ENCODE measurements at regions not wholly inside any gene's neighbourhood (a gene's known extent, or its start where the extent isn't known, plus 50 kb on each side); places are given as distances from the start of the nearest gene placed in this dataset.

DNA sequence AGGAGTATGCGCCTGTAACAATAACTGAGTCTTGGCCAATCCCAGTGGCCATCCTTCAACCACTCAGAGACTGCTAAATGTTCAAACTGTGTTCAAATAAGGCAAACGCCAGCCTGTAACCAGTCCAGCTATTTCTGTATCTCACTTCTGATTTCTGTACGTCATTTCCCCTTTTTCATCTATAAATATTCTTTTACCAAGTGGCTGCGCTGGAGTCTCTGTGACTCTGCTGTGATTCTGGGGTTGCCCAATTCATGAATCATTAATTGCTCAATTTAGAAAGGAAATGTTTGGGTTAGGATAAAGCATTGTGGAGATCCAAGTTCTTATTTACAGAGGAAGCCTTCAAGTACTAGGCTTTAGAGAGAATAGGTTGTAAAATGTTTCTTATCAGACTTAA is 89.8 kb upstream of the UST start:
- H3K4me1 Mint-ChIP-seq, result peaks cover 19% of the 10 kb centered on the region
- H3K36me3 Mint-ChIP-seq (ENCODE audit: low read depth), result no peaks in the 10 kb centered on the region
- peak overlapping the region; percentile 47 for H3K4me3 Mint-ChIP-seq
- H3K9me3 Mint-ChIP-seq, result peaks cover 21% of the 10 kb centered on the region
- DNase-seq (no peak), ATAC-seq (ENCODE audit: low read depth) (peak; percentile 93)
- H3K27ac Mint-ChIP-seq, result peak overlapping the region; percentile 86
- H3K27me3 Mint-ChIP-seq, result no peaks in the 10 kb centered on the region
- TF ChIP-seq, protein P1, sequence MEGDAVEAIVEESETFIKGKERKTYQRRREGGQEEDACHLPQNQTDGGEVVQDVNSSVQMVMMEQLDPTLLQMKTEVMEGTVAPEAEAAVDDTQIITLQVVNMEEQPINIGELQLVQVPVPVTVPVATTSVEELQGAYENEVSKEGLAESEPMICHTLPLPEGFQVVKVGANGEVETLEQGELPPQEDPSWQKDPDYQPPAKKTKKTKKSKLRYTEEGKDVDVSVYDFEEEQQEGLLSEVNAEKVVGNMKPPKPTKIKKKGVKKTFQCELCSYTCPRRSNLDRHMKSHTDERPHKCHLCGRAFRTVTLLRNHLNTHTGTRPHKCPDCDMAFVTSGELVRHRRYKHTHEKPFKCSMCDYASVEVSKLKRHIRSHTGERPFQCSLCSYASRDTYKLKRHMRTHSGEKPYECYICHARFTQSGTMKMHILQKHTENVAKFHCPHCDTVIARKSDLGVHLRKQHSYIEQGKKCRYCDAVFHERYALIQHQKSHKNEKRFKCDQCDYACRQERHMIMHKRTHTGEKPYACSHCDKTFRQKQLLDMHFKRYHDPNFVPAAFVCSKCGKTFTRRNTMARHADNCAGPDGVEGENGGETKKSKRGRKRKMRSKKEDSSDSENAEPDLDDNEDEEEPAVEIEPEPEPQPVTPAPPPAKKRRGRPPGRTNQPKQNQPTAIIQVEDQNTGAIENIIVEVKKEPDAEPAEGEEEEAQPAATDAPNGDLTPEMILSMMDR (IDR thresholded peaks at IDR 0.05), result no peak
- intact Hi-C loops (cut with micrococcal nuclease), result loop anchor here (1.0 to 5.0 kb wide), 4 partner anchors 12 to 80 kb away; no protein-coding TSS in a partner anchor
- ChIA-PET CTCF (no interaction called here), POLR2A (interaction anchor here (0.6 kb wide), 3 partner anchors 12 to 37 kb away, joined by 3 to 6 read pairs (median 3); no protein-coding TSS in a partner anchor)

DNA sequence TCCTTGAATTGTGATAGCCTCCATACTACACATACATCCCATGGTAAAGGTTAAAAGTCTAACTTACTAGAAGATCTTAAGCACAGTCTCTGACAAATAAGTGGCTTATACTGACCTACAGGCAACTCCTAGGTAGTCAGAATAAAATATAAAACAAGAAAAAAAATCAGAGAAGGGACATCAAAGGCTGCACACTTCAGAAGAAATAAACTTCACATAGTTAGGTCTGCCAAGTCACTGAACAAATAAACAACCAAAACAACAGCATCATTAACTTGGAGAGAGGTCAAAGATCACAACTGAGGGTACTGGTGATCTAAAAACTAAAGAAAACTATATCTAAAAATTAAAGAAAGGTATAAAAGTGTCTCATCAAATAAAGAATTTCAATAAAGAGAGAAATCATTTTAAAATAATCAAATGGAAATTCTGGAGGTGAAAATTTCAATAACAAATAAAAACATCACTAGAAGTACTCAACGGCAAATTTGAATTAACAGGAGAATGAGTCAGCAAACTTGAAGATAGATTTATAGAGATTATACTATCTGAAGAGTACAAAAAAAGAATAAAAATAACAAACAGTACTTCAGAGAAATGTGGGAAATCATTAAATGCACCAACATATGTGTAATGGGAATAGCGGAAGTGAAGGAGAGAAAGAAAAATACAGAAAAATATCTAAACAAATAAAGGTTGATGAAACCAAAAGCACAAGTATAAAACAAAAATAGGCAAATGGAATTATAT is 88.0 kb upstream of the UST start:
- Mint-ChIP-seq H3K4me3 (no peak overlapping the region), H3K36me3 (ENCODE audit: low read depth) (no peaks in the 10 kb centered on the region), H3K4me1 (peaks cover 26% of the 10 kb centered on the region), H3K27ac (no peak overlapping the region), H3K27me3 (no peaks in the 10 kb centered on the region), H3K9me3 (peaks cover 21% of the 10 kb centered on the region)
- ChIA-PET POLR2A (interaction anchor here (1.0 kb wide), 1 partner anchor 10 kb away, joined by 3 read pairs; no protein-coding TSS in a partner anchor), CTCF (no interaction called here)
- intact Hi-C loops (cut with micrococcal nuclease), result loop anchor here (5.0 kb wide), 2 partner anchors 33 to 82 kb away; no protein-coding TSS in a partner anchor
- TF ChIP-seq, protein P1 (IDR thresholded peaks at IDR 0.05), result no peak
- ATAC-seq (ENCODE audit: low read depth) (no peak), DNase-seq (no peak)

DNA sequence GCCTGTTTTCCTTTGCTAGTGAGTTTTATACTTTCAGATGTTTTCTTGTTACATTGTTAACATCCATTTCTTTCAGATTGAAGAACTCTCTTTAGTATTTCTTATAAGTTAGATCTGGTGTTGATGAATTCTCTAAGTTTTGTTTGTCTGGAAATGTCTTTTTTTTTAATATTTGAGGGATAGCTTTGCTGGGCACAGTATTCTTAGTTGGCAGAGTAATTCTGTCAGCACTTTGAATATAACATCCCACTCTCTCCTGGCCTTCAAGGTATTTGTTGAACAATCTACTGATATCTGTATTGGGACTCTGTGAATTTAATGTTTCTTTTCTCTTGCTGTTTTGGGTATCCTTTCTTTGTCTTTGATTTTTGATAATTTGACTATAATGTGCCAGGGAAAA is 79.4 kb upstream of the UST start:
- intact Hi-C loops (cut with micrococcal nuclease), result no loop called here
- H3K4me3 Mint-ChIP-seq, result no peak overlapping the region
- TF ChIP-seq, protein P1 (IDR thresholded peaks at IDR 0.05), result no peak
- ChIA-PET CTCF (no interaction called here), POLR2A (no interaction called here)
- no peaks in the 10 kb centered on the region for H3K27me3 Mint-ChIP-seq
- DNase-seq (no peak), ATAC-seq (ENCODE audit: low read depth) (no peak)
- H3K36me3 Mint-ChIP-seq (ENCODE audit: low read depth), result peaks cover 11% of the 10 kb centered on the region
- no peak overlapping the region for H3K27ac Mint-ChIP-seq
- peaks cover 32% of the 10 kb centered on the region for H3K4me1 Mint-ChIP-seq
- peaks cover 36% of the 10 kb centered on the region for H3K9me3 Mint-ChIP-seq

DNA sequence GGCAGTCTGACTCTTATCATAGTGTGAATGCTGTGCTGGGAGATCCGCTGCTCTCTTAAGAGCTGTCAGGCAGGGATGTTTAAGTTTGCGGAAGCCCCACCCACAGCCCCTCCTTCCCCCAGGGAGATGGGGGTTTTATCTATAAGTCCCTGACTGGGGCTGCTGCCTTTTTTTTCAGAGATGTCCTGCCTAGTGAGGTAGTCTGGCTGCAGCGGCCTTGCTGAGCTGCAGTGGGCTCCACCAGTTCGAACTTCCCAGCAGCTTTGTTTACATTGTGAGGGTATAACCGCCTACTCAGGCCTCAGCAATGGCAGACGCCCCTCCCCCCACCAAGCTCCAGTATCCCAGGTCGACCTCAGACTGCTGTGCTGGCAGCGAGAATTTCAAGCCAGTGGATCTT is 75.7 kb upstream of the UST start:
- peaks cover 14% of the 10 kb centered on the region for H3K36me3 Mint-ChIP-seq (ENCODE audit: low read depth)
- H3K27me3 Mint-ChIP-seq, result no peaks in the 10 kb centered on the region
- DNase-seq (no peak), ATAC-seq (ENCODE audit: low read depth) (peak; percentile 25)
- TF ChIP-seq, protein P1 (IDR thresholded peaks at IDR 0.05), result no peak
- H3K9me3 Mint-ChIP-seq, result peaks cover 38% of the 10 kb centered on the region
- POLR2A ChIA-PET, result no interaction called here
- CTCF ChIA-PET, result no interaction called here
- H3K27ac Mint-ChIP-seq, result no peak overlapping the region
- H3K4me1 Mint-ChIP-seq, result peaks cover 40% of the 10 kb centered on the region
- H3K4me3 Mint-ChIP-seq, result no peak overlapping the region
- intact Hi-C loops (cut with micrococcal nuclease), result no loop called here

DNA sequence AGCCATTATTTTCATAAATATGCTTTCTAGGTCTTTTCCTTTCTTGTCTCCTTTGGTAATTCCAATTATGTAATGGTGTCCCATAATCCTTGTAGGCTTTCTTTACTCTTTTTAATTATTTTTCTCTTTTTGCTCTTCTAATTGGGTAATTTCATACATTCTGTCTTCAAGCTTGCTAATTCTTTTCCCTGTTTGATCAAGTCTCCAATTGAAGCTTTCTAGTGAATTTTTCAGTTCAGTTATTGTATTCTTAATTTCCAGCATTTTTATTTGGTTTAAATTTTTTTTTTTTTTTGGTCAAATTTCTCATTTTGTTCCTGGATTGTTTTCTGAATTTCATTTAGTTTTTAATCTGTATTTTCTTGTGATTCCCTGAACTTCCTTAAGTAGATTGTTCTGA is 74.9 kb upstream of the UST start:
- TF ChIP-seq, protein P1 (IDR thresholded peaks at IDR 0.05), result no peak
- ChIA-PET POLR2A (no interaction called here), CTCF (no interaction called here)
- H3K9me3 Mint-ChIP-seq, result peaks cover 31% of the 10 kb centered on the region
- H3K27ac Mint-ChIP-seq, result no peak overlapping the region
- H3K4me3 Mint-ChIP-seq, result no peak overlapping the region
- no peaks in the 10 kb centered on the region for H3K27me3 Mint-ChIP-seq
- ATAC-seq (ENCODE audit: low read depth), result no peak
- H3K4me1 Mint-ChIP-seq, result peaks cover 44% of the 10 kb centered on the region
- peaks cover 12% of the 10 kb centered on the region for H3K36me3 Mint-ChIP-seq (ENCODE audit: low read depth)
- DNase-seq, result no peak
- intact Hi-C loops (cut with micrococcal nuclease), result no loop called here

Data from activated B cell treated with CpG ODN at 0.5 μM for 24 hours (primary cell).